ENCODE measurements at regions not wholly inside any gene's neighbourhood (a gene's known extent, or its start where the extent isn't known, plus 50 kb on each side); places are given as distances from the start of the nearest gene placed in this dataset.

DNA sequence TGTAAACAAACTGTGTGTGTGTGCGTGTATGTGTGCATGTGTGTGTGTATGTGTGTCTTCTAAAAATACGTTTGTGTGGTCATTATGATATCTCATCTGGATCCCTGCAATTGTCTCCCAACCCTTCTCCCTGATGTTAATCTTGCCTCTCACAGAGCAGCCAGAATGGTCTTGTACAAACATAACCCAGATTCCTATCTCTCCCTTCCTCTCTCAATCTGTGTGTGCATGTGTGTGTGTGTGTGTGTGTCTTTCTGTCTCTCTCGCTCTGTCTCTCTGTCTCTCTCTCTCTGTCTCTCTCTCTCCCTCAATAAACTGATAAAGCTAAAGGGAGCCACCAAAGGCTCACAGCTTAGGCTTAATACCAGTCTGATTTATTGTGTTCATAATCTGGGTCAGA lies 210.8 kb downstream of the PAX3 start:
- in situ Hi-C loops (cut with HindIII; ENCODE audit: extremely low pct_ligation_motif_present, low pct_unique_long_range_greater_than_20kb) (no loop called here), intact Hi-C loops (cut with micrococcal nuclease; ENCODE audit: unreplicated experiment) (no loop called here)
- Histone ChIP-seq H3K4me2 (ENCODE audit: low read depth, low read length) (no peak overlapping the region), H2AFZ (ENCODE audit: low read length) (no peak overlapping the region), H4K20me1 (ENCODE audit: insufficient read depth, low read length) (no peaks in the 10 kb centered on the region), H3K79me2 (ENCODE audit: insufficient read depth, low read length) (no peaks in the 10 kb centered on the region), H3K36me3 (replicated peaks in 1 of 2; ENCODE audit: control insufficient read depth in 1 of 2, insufficient read depth in 2 of 2, low read length in 2 of 2) (no peaks in the 10 kb centered on the region), H3K27ac (ENCODE audit: extremely low read length, insufficient read depth, low read length) (no peak overlapping the region), H3K4me3 (replicated peaks in 1 of 3; ENCODE audit: insufficient read depth in 1 of 3, low read depth in 2 of 3, low read length in 3 of 3) (no peak overlapping the region), H3K9me3 (ENCODE audit: low read length) (no peaks in the 10 kb centered on the region), H3K4me1 (ENCODE audit: insufficient read depth, low read length) (no peaks in the 10 kb centered on the region), H3K27me3 (ENCODE audit: control insufficient read depth in 1 of 2, insufficient read depth in 2 of 2, low read length in 2 of 2) (no peaks in the 10 kb centered on the region; a peak in 1 of 5 replicates), H3K9ac (ENCODE audit: insufficient read depth, low read depth, low read length) (no peak overlapping the region)
- TF ChIP-seq ZNF839 (CRISPR knock-in tag; IDR thresholded peaks at IDR 0.05; ENCODE audit: borderline replicate concordance), result no peak
- TF ChIP-seq, protein P1, sequence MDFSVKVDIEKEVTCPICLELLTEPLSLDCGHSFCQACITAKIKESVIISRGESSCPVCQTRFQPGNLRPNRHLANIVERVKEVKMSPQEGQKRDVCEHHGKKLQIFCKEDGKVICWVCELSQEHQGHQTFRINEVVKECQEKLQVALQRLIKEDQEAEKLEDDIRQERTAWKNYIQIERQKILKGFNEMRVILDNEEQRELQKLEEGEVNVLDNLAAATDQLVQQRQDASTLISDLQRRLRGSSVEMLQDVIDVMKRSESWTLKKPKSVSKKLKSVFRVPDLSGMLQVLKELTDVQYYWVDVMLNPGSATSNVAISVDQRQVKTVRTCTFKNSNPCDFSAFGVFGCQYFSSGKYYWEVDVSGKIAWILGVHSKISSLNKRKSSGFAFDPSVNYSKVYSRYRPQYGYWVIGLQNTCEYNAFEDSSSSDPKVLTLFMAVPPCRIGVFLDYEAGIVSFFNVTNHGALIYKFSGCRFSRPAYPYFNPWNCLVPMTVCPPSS (IDR thresholded peaks at IDR 0.05), result 0 out of 2 replicates have a peak, but pooled peaks have one; percentile 55
- TF ChIP-seq POGZ (CRISPR knock-in tag; IDR thresholded peaks at IDR 0.05), result no peak
- CTCF ChIA-PET (ENCODE audit: low intra/inter-chr PET ratio, low total read pairs), result no interaction called here
- no peak for ATAC-seq
- 9% methylated on average over 3 of the region's 3 CpGs for WGBS (ENCODE audit: low lambda C conversion rate)
- no peak for FAIRE-seq
- DNase-seq (ENCODE audit: low spot score), result no peak
- BruUV-seq (replicated peaks), result no TSS peak
- POLR2A ChIA-PET, result no interaction called here

DNA sequence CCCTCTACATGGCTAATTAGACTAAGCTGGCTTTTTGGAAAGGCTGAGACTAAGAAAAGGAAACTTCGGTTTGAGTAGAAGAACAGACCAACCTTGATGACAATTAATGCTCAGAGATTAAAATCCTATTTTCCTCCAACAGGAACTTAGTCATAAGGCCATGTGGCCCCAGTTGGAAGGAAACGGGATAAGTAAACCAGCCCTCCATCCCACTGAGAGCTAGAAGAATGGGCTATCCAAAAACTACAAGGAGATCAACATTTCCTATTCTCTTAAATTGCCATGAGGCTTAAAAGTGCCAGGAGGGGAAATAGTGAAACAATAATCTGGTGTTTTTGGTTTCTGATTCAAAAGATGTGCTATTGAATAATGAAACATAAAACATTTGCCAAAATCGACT lies 216.6 kb downstream of the PAX3 start:
- ATAC-seq (no peak), FAIRE-seq (no peak), DNase-seq (ENCODE audit: low spot score) (no peak)
- H2AFZ ChIP-seq (ENCODE audit: low read length), result no peak overlapping the region
- H3K27me3 ChIP-seq (ENCODE audit: control insufficient read depth in 1 of 2, insufficient read depth in 2 of 2, low read length in 2 of 2), result peaks cover 1 to 6% of the 10 kb centered on the region in 2 experiments; a peak in 2 of 5 replicates
- ChIA-PET POLR2A (no interaction called here), CTCF (ENCODE audit: low intra/inter-chr PET ratio, low total read pairs) (no interaction called here)
- no peak overlapping the region for H3K9ac ChIP-seq (ENCODE audit: insufficient read depth, low read depth, low read length)
- H3K4me3 ChIP-seq (replicated peaks in 1 of 3; ENCODE audit: insufficient read depth in 1 of 3, low read depth in 2 of 3, low read length in 3 of 3), result no peak overlapping the region
- 0% methylated on average over 3 of the region's 3 CpGs for WGBS (ENCODE audit: low lambda C conversion rate)
- H3K4me1 ChIP-seq (ENCODE audit: insufficient read depth, low read length), result no peaks in the 10 kb centered on the region
- no peaks in the 10 kb centered on the region for H3K79me2 ChIP-seq (ENCODE audit: insufficient read depth, low read length)
- no peaks in the 10 kb centered on the region for H3K9me3 ChIP-seq (ENCODE audit: low read length)
- no peak overlapping the region for H3K4me2 ChIP-seq (ENCODE audit: low read depth, low read length)
- TF ChIP-seq ZKSCAN8 (CRISPR knock-in tag; IDR thresholded peaks at IDR 0.05; ENCODE audit: borderline replicate concordance), result no peak
- no peak for TF ChIP-seq NFIC (IDR thresholded peaks at IDR 0.05; ENCODE audit: low read length)
- TF ChIP-seq MAFK (conservative IDR thresholded peaks at IDR 0.05 in 1 of 2, IDR thresholded peaks at IDR 0.05 in 1 of 2; ENCODE audit: low read length in 2 of 2), result no peak
- no peak for TF ChIP-seq MBD4 (IDR thresholded peaks at IDR 0.05; ENCODE audit: borderline replicate concordance, low read length)
- TF ChIP-seq ZC3H4 (CRISPR knock-in tag; IDR thresholded peaks at IDR 0.05; ENCODE audit: borderline replicate concordance), result no peak
- no peak overlapping the region for H3K27ac ChIP-seq (ENCODE audit: extremely low read length, insufficient read depth, low read length)
- H3K36me3 ChIP-seq (replicated peaks in 1 of 2; ENCODE audit: control insufficient read depth in 1 of 2, insufficient read depth in 2 of 2, low read length in 2 of 2), result no peaks in the 10 kb centered on the region
- BruUV-seq (replicated peaks), result no TSS peak
- no peaks in the 10 kb centered on the region for H4K20me1 ChIP-seq (ENCODE audit: insufficient read depth, low read length)
- in situ Hi-C loops (cut with HindIII; ENCODE audit: extremely low pct_ligation_motif_present, low pct_unique_long_range_greater_than_20kb), result no loop called here
- intact Hi-C loops (cut with micrococcal nuclease; ENCODE audit: unreplicated experiment), result no loop called here

All from HepG2 (cell line).